Adrenal gland (tissue), 9 donors: ENCODE measurements at regions not wholly inside any gene's neighbourhood (a gene's known extent, or its start where the extent isn't known, plus 50 kb on each side); places are given as distances from the start of the nearest gene placed in this dataset.
A peak's percentile ranks its signal among the peaks of the same experiment; 100 is the strongest.

ENCODE experiments used
- DNase-seq, 7 donors: peaks; one replicate each; pipeline ENCODE4 v3.0.0-alpha.2; 2019 to 2020
- H3K27ac ChIP-seq, 5 donors: fragments of 200-600 bp; sonication (generic) in 4 of 5; 1 replicate in 3 of 5; 2 replicates in 2 of 5; pipeline versions ENCODE4 v1.5.1 to v1.8.0; 2016 to 2020; ENCODE audit warnings: mild to moderate bottlenecking in 1 of 5
- H3K27me3 ChIP-seq: fragments of 200-600 bp; 2 replicates; pipeline ENCODE4 v1.8.0; 2021
- H3K36me3 ChIP-seq, 2 donors: fragments of 200-600 bp; replicated peaks in 1 of 2; 1 replicate in 1 of 2; 2 replicates in 1 of 2; pipeline versions ENCODE4 v1.5.1 to v1.8.0; 2018 to 2022
- H3K4me1 ChIP-seq, 2 donors: fragments of 200-600 bp; replicated peaks in 1 of 2; 1 replicate in 1 of 2; 2 replicates in 1 of 2; pipeline versions ENCODE4 v1.5.1 to v1.8.0; 2018 to 2021
- H3K4me3 ChIP-seq, 4 donors: fragments of 200-600 bp; sonication (generic) in 3 of 4; one replicate each; pipeline ENCODE4 v1.5.1; 2016 to 2018
- H3K9me3 ChIP-seq, 3 donors: fragments of 200-600 bp; sonication (generic) in 1 of 3; replicated peaks in 1 of 3; 1 replicate in 2 of 3; 2 replicates in 1 of 3; pipeline versions ENCODE4 v1.5.1 to v1.8.0; 2016 to 2021
- CTCF ChIP-seq, 6 experiments: fragments of 450-650 bp in 4 of 6; fragments of 200-600 bp in 2 of 6; sonication (generic) in 1 of 6; IDR thresholded peaks; 1 replicate in 5 of 6; 2 replicates in 1 of 6; pipeline versions ENCODE4 v1.5.1 to v1.8.0; 2016 to 2021; ENCODE audit warnings: antibody characterized with exemption in 6 of 6, mild to moderate bottlenecking in 2 of 6, moderate library complexity in 1 of 6
- POLR2A ChIP-seq, 2 donors: fragments of 450-650 bp; IDR thresholded peaks; one replicate each; pipeline ENCODE4 v1.6.1; 2017; ENCODE audit warnings: antibody characterized with exemption in 2 of 2, mild to moderate bottlenecking in 2 of 2, moderate library complexity in 1 of 2
- WGBS, 4 donors: extraction: QIAGEN DNeasy Blood & Tissue Kit in 2 of 4; methylation state at CpG; one replicate each; pipeline versions ENCODE4 v1.1.5 to v1.1.7; 2013 to 2017; 5-methylcytosine and 5-hydroxymethylcytosine counted together
- intact Hi-C, 2 donors: fragments of 100-400 bp; cut with DNase I; formaldehyde crosslinking; loops; one replicate each; pipeline versions ENCODE4 v1.14.1 to v1.15.0; 2022 to 2023
- donor health status: healthy with polysubstance abuse.
- donor health status: Bipolar disorder and iron deficiency.
- donor health status: DM: yes; HTN: yes; CAD: no.
- donor health status: DM: no; HTN: no; CAD: no.
- donor health status: DM: no; HTN: no; CAD: no.

GRCh38 chr7:119175911-119176627 lies 951.6 kb downstream of the ANKRD7 start:
- Histone ChIP-seq H3K9me3 (no peaks in the 10 kb centered on the region), H3K36me3 (no peaks in the 10 kb centered on the region), H3K4me1 (no peaks in the 10 kb centered on the region), H3K27me3 (no peaks in the 10 kb centered on the region), H3K4me3 (no peak overlapping the region), H3K27ac (no peak overlapping the region)
- peak; percentile 33 to 71 (median 54) for DNase-seq
- 10 to 11% (median 10%) methylated on average over 6 of the region's 6 CpGs for WGBS, 4 donors
- intact Hi-C loops: no loop called here
- no peak for TF ChIP-seq POLR2A (IDR thresholded peaks at IDR 0.05)
- peak; percentile 33 to 78 (median 59) for TF ChIP-seq CTCF (IDR thresholded peaks at IDR 0.05)

GRCh38 chr7:119177863-119178262 lies 953.4 kb downstream of the ANKRD7 start:
- intact Hi-C loops: no loop called here
- no peaks in the 10 kb centered on the region for H3K36me3 ChIP-seq
- no peak overlapping the region for H3K4me3 ChIP-seq
- no peak overlapping the region for H3K27ac ChIP-seq
- TF ChIP-seq POLR2A (IDR thresholded peaks at IDR 0.05) (no peak), CTCF (IDR thresholded peaks at IDR 0.05) (no peak)
- no peak for DNase-seq
- H3K27me3 ChIP-seq: no peaks in the 10 kb centered on the region
- no peaks in the 10 kb centered on the region for H3K4me1 ChIP-seq
- H3K9me3 ChIP-seq: no peaks in the 10 kb centered on the region

GRCh38 chr7:119184124-119184788 lies 959.8 kb downstream of the ANKRD7 start:
- Histone ChIP-seq H3K4me1 (no peaks in the 10 kb centered on the region), H3K27me3 (no peaks in the 10 kb centered on the region), H3K9me3 (no peaks in the 10 kb centered on the region), H3K4me3 (no peak overlapping the region), H3K36me3 (no peaks in the 10 kb centered on the region), H3K27ac (no peak overlapping the region)
- WGBS, 4 donors: 85 to 92% (median 85%) methylated on average over 4 of the region's 4 CpGs
- TF ChIP-seq CTCF (IDR thresholded peaks at IDR 0.05) (no peak), POLR2A (IDR thresholded peaks at IDR 0.05) (no peak)
- intact Hi-C loops: no loop called here
- no peak for DNase-seq

GRCh38 chr7:119196183-119196582 lies 971.7 kb downstream of the ANKRD7 start:
- H3K36me3 ChIP-seq: no peaks in the 10 kb centered on the region
- H3K27me3 ChIP-seq: no peaks in the 10 kb centered on the region
- DNase-seq: no peak
- H3K9me3 ChIP-seq: no peaks in the 10 kb centered on the region
- intact Hi-C loops: no loop called here
- H3K27ac ChIP-seq: no peak overlapping the region
- no peak for TF ChIP-seq CTCF (IDR thresholded peaks at IDR 0.05)
- TF ChIP-seq POLR2A (IDR thresholded peaks at IDR 0.05): no peak
- WGBS, 4 donors: 58 to 69% (median 64%) methylated on average over 2 of the region's 2 CpGs
- H3K4me3 ChIP-seq: no peak overlapping the region
- no peaks in the 10 kb centered on the region for H3K4me1 ChIP-seq
